Immature natural killer cell (primary cell): ENCODE measurements at regions not wholly inside any gene's neighbourhood (a gene's known extent, or its start where the extent isn't known, plus 50 kb on each side); places are given as distances from the start of the nearest gene placed in this dataset.
"Not testable (repeated sequence)": the region's sequence is repeated elsewhere in the genome, so short reads cannot be mapped to it uniquely, and the experiment has no call there.

ENCODE experiments used
- DNase-seq, 3 donors: peaks; one replicate each; pipeline ENCODE4 v3.0.0; 2022; ENCODE audit warnings: mixed read lengths in 1 of 3
- H3K27ac Mint-ChIP-seq, 6 donors: one replicate each; pipeline ENCODE4 v1.8.0; 2020; ENCODE audit warnings: mixed read lengths in 6 of 6, mild to moderate bottlenecking in 5 of 6, inconsistent platforms in 4 of 6, moderate library complexity in 3 of 6
- H3K27me3 Mint-ChIP-seq, 3 donors: one replicate each; pipeline ENCODE4 v1.8.0; 2020 to 2021; ENCODE audit warnings: low read depth in 3 of 3, mild to moderate bottlenecking in 3 of 3, mixed read lengths in 3 of 3, moderate library complexity in 3 of 3, inconsistent platforms in 1 of 3
- H3K36me3 Mint-ChIP-seq, 3 donors: one replicate each; pipeline ENCODE4 v1.8.0; 2020; ENCODE audit warnings: mixed read lengths in 3 of 3, inconsistent platforms in 2 of 3, mild to moderate bottlenecking in 2 of 3
- H3K4me1 Mint-ChIP-seq, 2 donors: one replicate each; pipeline ENCODE4 v1.8.0; 2020; ENCODE audit warnings: inconsistent platforms in 2 of 2, mild to moderate bottlenecking in 2 of 2, mixed read lengths in 2 of 2, moderate library complexity in 1 of 2
- H3K4me3 Mint-ChIP-seq, 5 donors: one replicate each; pipeline ENCODE4 v1.8.0; 2020; ENCODE audit warnings: mild to moderate bottlenecking in 5 of 5, mixed read lengths in 5 of 5, inconsistent platforms in 3 of 5, moderate library complexity in 3 of 5
- H3K9me3 Mint-ChIP-seq, 6 donors: one replicate each; pipeline ENCODE4 v1.8.0; 2020; ENCODE audit warnings: mild to moderate bottlenecking in 6 of 6, mixed read lengths in 6 of 6, inconsistent platforms in 4 of 6, moderate library complexity in 3 of 6

DNA sequence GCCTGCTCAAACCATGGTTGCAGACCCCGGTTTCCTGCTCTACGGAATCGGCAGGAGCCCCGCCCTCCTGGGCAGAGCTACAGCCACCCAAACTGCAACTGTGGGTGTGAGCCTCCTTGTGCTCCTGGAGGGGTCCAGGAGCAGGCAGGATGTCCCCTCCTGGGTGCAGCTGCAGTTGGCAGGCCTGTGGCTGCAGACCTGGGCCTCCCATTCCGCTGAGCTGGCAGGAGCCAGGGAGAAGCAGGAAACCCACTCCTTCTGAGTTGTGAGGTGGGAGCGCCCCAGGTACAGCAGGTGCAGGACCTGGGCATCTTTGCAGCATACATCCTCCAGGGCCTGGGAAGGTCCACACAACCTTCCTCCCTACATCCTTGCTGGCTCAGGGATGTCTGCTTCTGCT, 578.7 kb upstream of the USP24 start:
- Mint-ChIP-seq H3K27me3 (peaks cover 0 to 7% (median 5%) of the 10 kb centered on the region in 3 donors), H3K4me3 (no peak overlapping the region), H3K9me3 (peaks cover 0 to 4% (median 0%) of the 10 kb centered on the region in 6 donors), H3K27ac (no peak overlapping the region), H3K4me1 (no peaks in the 10 kb centered on the region), H3K36me3 (no peaks in the 10 kb centered on the region)
- no peak for DNase-seq

DNA sequence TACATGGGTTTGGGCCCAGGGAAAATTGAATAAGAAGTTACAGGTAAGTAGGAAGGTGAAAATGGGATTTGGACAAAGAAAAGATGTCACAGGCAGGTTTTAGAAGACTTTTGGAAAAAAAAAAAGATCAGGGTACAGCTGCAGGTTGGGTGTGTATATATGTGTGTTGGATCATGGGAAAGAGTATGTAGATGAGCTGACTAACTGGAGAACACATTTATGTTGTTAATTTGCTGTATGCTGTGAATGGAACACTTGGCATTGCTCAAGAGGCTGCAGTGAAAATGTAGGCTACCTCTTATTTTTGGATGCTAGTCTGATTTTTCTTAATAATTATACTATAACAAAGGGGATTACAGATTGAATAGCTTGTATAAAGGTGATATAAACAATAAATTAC, 577.7 kb upstream of the USP24 start:
- Mint-ChIP-seq H3K27me3 (peaks cover 0 to 7% (median 5%) of the 10 kb centered on the region in 3 donors), H3K4me1 (no peaks in the 10 kb centered on the region), H3K27ac (no peak overlapping the region), H3K4me3 (no peak overlapping the region), H3K36me3 (no peaks in the 10 kb centered on the region), H3K9me3 (peaks cover 0 to 6% (median 0%) of the 10 kb centered on the region in 6 donors)
- DNase-seq, result no peak

DNA sequence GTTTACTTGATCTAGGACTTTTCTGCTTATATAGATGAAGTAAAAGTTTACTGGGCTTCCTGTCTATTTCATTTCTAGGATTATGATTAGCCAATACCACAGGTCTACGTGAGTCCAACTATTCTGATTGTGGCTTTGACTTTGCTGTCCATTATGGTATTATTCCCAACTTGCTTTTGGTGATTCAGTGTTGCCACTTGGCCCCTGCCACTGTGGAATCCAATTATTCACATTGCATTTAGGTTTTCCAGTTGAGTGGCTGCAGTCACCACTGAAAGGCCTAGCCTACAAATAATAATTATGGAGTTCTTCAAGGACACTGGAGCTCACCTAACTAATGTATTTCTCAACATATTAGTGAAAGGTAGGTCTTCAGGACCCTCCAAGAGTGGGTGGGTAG, 574.3 kb upstream of the USP24 start:
- no peaks in the 10 kb centered on the region for H3K4me1 Mint-ChIP-seq

DNA sequence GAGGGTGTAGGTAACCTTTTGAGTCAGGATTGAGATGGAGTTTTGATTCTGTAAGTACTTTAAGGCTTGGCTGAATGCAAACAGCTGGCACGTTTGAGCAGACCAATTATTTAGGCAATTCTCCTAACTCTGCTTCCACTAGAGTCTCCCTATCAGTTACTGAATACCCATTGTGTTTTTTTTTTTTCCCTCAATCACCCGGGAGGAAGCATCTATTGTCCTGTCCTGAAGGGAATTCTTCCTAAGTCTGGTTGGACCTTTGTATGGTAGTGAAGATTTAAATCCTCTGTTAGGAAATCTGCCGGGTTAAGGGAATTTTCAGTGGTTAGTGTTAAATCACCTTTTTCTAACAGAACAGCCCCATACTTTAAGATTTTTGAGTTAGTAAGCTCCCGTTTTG, 571.2 kb upstream of the USP24 start:
- H3K4me1 Mint-ChIP-seq, result no peaks in the 10 kb centered on the region
- H3K4me3 Mint-ChIP-seq, result no peak overlapping the region
- H3K27me3 Mint-ChIP-seq, result peaks cover 0 to 7% (median 6%) of the 10 kb centered on the region in 3 donors
- H3K9me3 Mint-ChIP-seq, result peaks cover 0 to 11% (median 0%) of the 10 kb centered on the region in 6 donors
- no peak for DNase-seq
- H3K27ac Mint-ChIP-seq, result no peak overlapping the region
- no peaks in the 10 kb centered on the region for H3K36me3 Mint-ChIP-seq

More for the DNA sequence above, 574.3 kb upstream of the USP24 start:
- no peak for DNase-seq
- Mint-ChIP-seq H3K9me3 (peaks cover 0 to 11% (median 0%) of the 10 kb centered on the region in 6 donors), H3K4me3 (no peak overlapping the region), H3K27me3 (peaks cover 3 to 12% (median 6%) of the 10 kb centered on the region in 3 donors), H3K27ac (no peak overlapping the region), H3K36me3 (no peaks in the 10 kb centered on the region)

GRCh38 chr1:55784941-55785450, 569.8 kb upstream of the USP24 start:
- not testable (repeated sequence) for H3K4me3 Mint-ChIP-seq, H3K4me1 Mint-ChIP-seq, H3K27ac Mint-ChIP-seq, H3K36me3 Mint-ChIP-seq, DNase-seq, H3K27me3 Mint-ChIP-seq
- H3K9me3 Mint-ChIP-seq, result peaks cover 0 to 11% (median 0%) of the 10 kb centered on the region in 6 donors

DNA sequence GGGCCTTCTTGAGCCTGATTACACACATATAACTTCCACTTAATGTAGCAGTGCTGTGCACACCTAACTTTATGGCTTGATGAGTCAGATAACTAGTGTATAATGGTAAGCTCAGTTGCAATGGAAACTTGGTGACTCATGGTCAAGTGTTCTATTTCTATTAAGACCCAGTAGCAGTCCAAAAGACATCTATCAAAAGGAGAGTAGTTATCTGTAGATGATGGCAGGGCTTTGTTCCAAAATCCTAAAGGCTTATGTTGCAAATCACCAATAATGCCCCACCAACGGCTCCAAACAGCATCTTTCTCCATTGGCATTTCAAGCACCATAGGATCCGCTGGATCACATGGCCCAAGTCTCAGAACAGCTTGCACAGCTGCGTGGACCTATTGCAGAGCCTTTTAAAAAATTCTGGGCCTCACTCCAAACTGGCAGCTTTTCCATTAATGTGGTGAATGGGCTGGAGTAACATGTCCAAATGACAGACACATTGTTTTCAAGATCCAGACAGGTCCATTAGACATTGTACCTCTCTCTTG, 566.8 kb upstream of the USP24 start:
- Mint-ChIP-seq H3K36me3 (no peaks in the 10 kb centered on the region), H3K4me3 (no peak overlapping the region), H3K27me3 (peaks cover 0 to 2% (median under 1%) of the 10 kb centered on the region in 3 donors), H3K4me1 (no peaks in the 10 kb centered on the region), H3K27ac (no peak overlapping the region), H3K9me3 (peaks cover 0 to 4% (median under 1%) of the 10 kb centered on the region in 6 donors)
- no peak for DNase-seq

GRCh38 chr1:55781003-55781402, 565.8 kb upstream of the USP24 start:
- H3K4me1 Mint-ChIP-seq, result no peaks in the 10 kb centered on the region
- H3K27me3 Mint-ChIP-seq, result no peaks in the 10 kb centered on the region
- H3K27ac Mint-ChIP-seq, result no peak overlapping the region
- H3K9me3 Mint-ChIP-seq, result peaks cover 0 to 2% (median under 1%) of the 10 kb centered on the region in 6 donors
- no peak overlapping the region for H3K4me3 Mint-ChIP-seq
- no peaks in the 10 kb centered on the region for H3K36me3 Mint-ChIP-seq
- DNase-seq, result no peak

GRCh38 chr1:55777545-55777944, 562.4 kb upstream of the USP24 start:
- Mint-ChIP-seq H3K4me3 (no peak overlapping the region), H3K36me3 (no peaks in the 10 kb centered on the region), H3K27me3 (peaks cover 0 to 2% (median 0%) of the 10 kb centered on the region in 3 donors), H3K9me3 (peaks cover 0 to 2% (median 0%) of the 10 kb centered on the region in 6 donors), H3K27ac (no peak overlapping the region), H3K4me1 (no peaks in the 10 kb centered on the region)
- no peak for DNase-seq

- peaks cover 0 to 3% (median 0%) of the 10 kb centered on the region in 6 donors for H3K9me3 Mint-ChIP-seq
- H3K27ac Mint-ChIP-seq, result no peak overlapping the region
- DNase-seq, result no peak
- no peak overlapping the region for H3K4me3 Mint-ChIP-seq
- peaks cover 0 to 2% (median 0%) of the 10 kb centered on the region in 3 donors for H3K27me3 Mint-ChIP-seq
- H3K4me1 Mint-ChIP-seq, result no peaks in the 10 kb centered on the region
- H3K36me3 Mint-ChIP-seq, result no peaks in the 10 kb centered on the region
Observed at GRCh38 chr1:55775007-55775406, 559.8 kb upstream of the USP24 start.

DNA sequence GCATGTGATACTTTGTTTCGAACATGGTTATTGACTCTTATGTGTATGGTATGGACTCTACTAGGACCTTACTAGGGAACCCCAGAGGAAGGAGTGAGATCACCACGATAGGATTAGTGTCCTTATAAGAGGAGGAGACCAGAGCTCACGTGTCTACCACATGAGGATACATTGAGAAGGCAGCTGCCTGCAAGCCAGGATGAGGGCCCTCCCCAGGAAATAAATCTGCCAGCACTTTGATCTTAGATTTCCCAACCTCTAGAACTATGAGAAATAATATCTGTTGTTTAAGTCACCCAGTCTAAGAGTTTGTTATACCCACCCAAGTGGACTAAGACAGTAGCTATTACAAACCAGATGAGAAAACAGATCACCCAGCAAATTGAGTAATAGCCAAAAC, 559.3 kb upstream of the USP24 start:
- Mint-ChIP-seq H3K4me1 (no peaks in the 10 kb centered on the region), H3K36me3 (no peaks in the 10 kb centered on the region), H3K9me3 (peaks cover 0 to 3% (median 0%) of the 10 kb centered on the region in 6 donors), H3K27me3 (peaks cover 0 to 2% (median 0%) of the 10 kb centered on the region in 3 donors), H3K4me3 (no peak overlapping the region), H3K27ac (no peak overlapping the region)
- DNase-seq, result no peak

DNA sequence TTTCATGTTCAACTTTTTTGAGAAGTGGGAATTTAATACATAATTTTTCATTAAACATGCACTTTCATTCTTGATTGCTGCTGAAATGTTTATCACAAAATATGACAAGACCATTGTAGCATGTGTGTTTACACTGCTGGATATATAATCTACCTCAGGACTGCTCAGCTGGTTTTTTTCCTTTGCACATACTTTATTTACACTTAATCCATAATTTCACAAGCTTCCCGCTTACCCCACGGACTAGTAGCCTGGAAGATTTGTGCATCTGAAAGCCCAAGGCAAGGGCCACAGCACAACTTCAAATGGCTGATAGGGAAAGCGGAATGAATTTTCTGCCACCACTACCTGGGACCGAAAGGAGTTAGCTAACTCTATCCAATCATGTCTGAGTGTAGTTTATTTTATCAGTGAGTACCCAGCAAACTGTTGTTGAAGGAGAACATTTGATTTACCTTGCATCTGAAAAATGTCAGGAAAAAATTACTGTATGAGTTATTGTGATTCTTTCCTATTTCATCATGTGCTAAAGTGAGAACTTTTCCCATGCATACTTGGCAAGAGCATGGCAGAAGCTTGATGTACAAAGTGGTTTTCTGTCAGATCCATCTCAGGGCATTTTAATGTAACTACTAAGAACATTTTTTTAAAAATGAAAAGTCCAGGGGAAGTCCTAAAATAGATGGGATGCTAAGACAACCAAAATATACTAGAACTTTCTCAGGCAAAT, 558.2 kb upstream of the USP24 start:
- peaks cover 0 to 5% (median 0%) of the 10 kb centered on the region in 6 donors for H3K9me3 Mint-ChIP-seq
- no peaks in the 10 kb centered on the region for H3K4me1 Mint-ChIP-seq
- no peak for DNase-seq
- no peaks in the 10 kb centered on the region for H3K36me3 Mint-ChIP-seq
- H3K27me3 Mint-ChIP-seq, result peaks cover 0 to 2% (median 0%) of the 10 kb centered on the region in 3 donors
- no peak overlapping the region for H3K27ac Mint-ChIP-seq
- no peak overlapping the region for H3K4me3 Mint-ChIP-seq

- Mint-ChIP-seq H3K4me3 (no peak overlapping the region), H3K27ac (no peak overlapping the region), H3K27me3 (peaks cover 0 to 2% (median 0%) of the 10 kb centered on the region in 3 donors), H3K4me1 (no peaks in the 10 kb centered on the region), H3K36me3 (no peaks in the 10 kb centered on the region), H3K9me3 (peaks cover 0 to 4% (median 0%) of the 10 kb centered on the region in 6 donors)
- no peak for DNase-seq
Observed at GRCh38 chr1:55768327-55768952, 553.3 kb upstream of the USP24 start.

- H3K36me3 Mint-ChIP-seq, result no peaks in the 10 kb centered on the region
- H3K27me3 Mint-ChIP-seq, result peaks cover 0 to 2% (median 0%) of the 10 kb centered on the region in 3 donors
- DNase-seq, result no peak
- peaks cover 0 to 4% (median 0%) of the 10 kb centered on the region in 6 donors for H3K9me3 Mint-ChIP-seq
- no peaks in the 10 kb centered on the region for H3K4me1 Mint-ChIP-seq
- H3K4me3 Mint-ChIP-seq, result no peak overlapping the region
- H3K27ac Mint-ChIP-seq, result no peak overlapping the region
Observed at GRCh38 chr1:55767171-55767570, 552.0 kb upstream of the USP24 start.

- H3K4me1 Mint-ChIP-seq, H3K4me3 Mint-ChIP-seq, H3K27ac Mint-ChIP-seq, H3K36me3 Mint-ChIP-seq, H3K27me3 Mint-ChIP-seq, H3K9me3 Mint-ChIP-seq, DNase-seq: not testable (repeated sequence)
Observed at GRCh38 chr1:55765505-55765904, 550.3 kb upstream of the USP24 start.
